ENCODE measurements at regions not wholly inside any gene's neighbourhood (a gene's known extent, or its start where the extent isn't known, plus 50 kb on each side); places are given as distances from the start of the nearest gene placed in this dataset.

- H3K4me3 ChIP-seq: no peak overlapping the region
- DNase-seq: no peak
- no peaks in the 10 kb centered on the region for H3K36me3 ChIP-seq
- H3K27me3 ChIP-seq: peaks cover 0 to 14% of the 10 kb centered on the region in 2 donors
- H3K9me3 ChIP-seq: no peaks in the 10 kb centered on the region
- intact Hi-C loops (cut with DNase I): no loop called here
- ATAC-seq: no peak
- no peak for TF ChIP-seq CTCF (IDR thresholded peaks at IDR 0.05)
- H3K27ac ChIP-seq: no peak overlapping the region
- no peaks in the 10 kb centered on the region for H3K4me1 ChIP-seq
Observed at GRCh38 chr2:126796931-126797621, 101.6 kb upstream of the TEX51 start.

GRCh38 chr2:126797622-126798275 lies 100.9 kb upstream of the TEX51 start:
- no peak overlapping the region for H3K4me3 ChIP-seq
- intact Hi-C loops (cut with DNase I): no loop called here
- H3K27ac ChIP-seq: no peak overlapping the region
- peaks cover 0 to 7% of the 10 kb centered on the region in 2 donors for H3K27me3 ChIP-seq
- TF ChIP-seq CTCF (IDR thresholded peaks at IDR 0.05): no peak
- no peaks in the 10 kb centered on the region for H3K9me3 ChIP-seq
- DNase-seq (no peak), ATAC-seq (no peak)
- H3K36me3 ChIP-seq: no peaks in the 10 kb centered on the region
- H3K4me1 ChIP-seq: no peaks in the 10 kb centered on the region

GRCh38 chr2:126798276-126799140 lies 100.2 kb upstream of the TEX51 start:
- H3K4me1 ChIP-seq: no peaks in the 10 kb centered on the region
- intact Hi-C loops (cut with DNase I): no loop called here
- H3K36me3 ChIP-seq: no peaks in the 10 kb centered on the region
- DNase-seq (no peak), ATAC-seq (no peak)
- TF ChIP-seq CTCF (IDR thresholded peaks at IDR 0.05): no peak
- H3K27me3 ChIP-seq: no peaks in the 10 kb centered on the region
- H3K4me3 ChIP-seq: no peak overlapping the region
- no peak overlapping the region for H3K27ac ChIP-seq
- no peaks in the 10 kb centered on the region for H3K9me3 ChIP-seq

- H3K4me1 ChIP-seq: no peaks in the 10 kb centered on the region
- H3K4me3 ChIP-seq: no peak overlapping the region
- DNase-seq: no peak
- H3K27me3 ChIP-seq: no peaks in the 10 kb centered on the region
- no peak for TF ChIP-seq CTCF (IDR thresholded peaks at IDR 0.05)
- no peak for ATAC-seq
- H3K27ac ChIP-seq: no peak overlapping the region
- intact Hi-C loops (cut with DNase I): no loop called here
- H3K9me3 ChIP-seq: no peaks in the 10 kb centered on the region
- no peaks in the 10 kb centered on the region for H3K36me3 ChIP-seq
Observed at GRCh38 chr2:126799301-126799700, 99.4 kb upstream of the TEX51 start.

GRCh38 chr2:126801473-126801872 lies 97.2 kb upstream of the TEX51 start:
- Histone ChIP-seq H3K9me3 (no peaks in the 10 kb centered on the region), H3K36me3 (no peaks in the 10 kb centered on the region), H3K4me1 (no peaks in the 10 kb centered on the region), H3K4me3 (no peak overlapping the region), H3K27me3 (no peaks in the 10 kb centered on the region), H3K27ac (no peak overlapping the region)
- intact Hi-C loops (cut with DNase I): no loop called here
- no peak for TF ChIP-seq CTCF (IDR thresholded peaks at IDR 0.05)
- DNase-seq (no peak), ATAC-seq (no peak)
